ENCODE measurements at regions not wholly inside any gene's neighbourhood (a gene's known extent, or its start where the extent isn't known, plus 50 kb on each side); places are given as distances from the start of the nearest gene placed in this dataset.
"Not testable (repeated sequence)": the region's sequence is repeated elsewhere in the genome, so short reads cannot be mapped to it uniquely, and the experiment has no call there.

DNA sequence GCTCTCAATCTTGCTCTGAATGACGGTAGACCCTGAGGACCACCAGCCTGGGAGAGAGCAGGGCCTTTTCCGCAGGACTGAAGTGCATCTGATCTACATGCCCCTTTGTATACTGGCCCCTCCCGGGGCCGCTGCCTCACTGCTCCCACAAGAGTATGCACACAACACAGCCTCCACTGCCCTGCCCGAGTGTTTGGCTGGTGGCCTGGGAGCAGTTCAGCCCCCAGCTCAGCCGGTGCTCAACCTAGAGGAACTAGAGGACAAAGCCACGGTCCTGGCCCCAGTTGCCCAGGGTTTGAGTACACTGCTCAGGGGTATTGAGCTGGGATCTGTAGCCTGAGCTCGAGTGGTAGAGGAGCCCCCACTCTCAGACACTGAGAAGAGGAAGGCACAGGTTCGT is 118.9 kb upstream of the CAB39 start:
- DNase-seq (ENCODE audit: low read depth), result no peak
- no peak for TF ChIP-seq CTCF (IDR thresholded peaks at IDR 0.05; ENCODE audit: insufficient read depth, low read depth, low read length, missing control alignments)
- no peak overlapping the region for H3K4me3 ChIP-seq (ENCODE audit: low read length)

DNA sequence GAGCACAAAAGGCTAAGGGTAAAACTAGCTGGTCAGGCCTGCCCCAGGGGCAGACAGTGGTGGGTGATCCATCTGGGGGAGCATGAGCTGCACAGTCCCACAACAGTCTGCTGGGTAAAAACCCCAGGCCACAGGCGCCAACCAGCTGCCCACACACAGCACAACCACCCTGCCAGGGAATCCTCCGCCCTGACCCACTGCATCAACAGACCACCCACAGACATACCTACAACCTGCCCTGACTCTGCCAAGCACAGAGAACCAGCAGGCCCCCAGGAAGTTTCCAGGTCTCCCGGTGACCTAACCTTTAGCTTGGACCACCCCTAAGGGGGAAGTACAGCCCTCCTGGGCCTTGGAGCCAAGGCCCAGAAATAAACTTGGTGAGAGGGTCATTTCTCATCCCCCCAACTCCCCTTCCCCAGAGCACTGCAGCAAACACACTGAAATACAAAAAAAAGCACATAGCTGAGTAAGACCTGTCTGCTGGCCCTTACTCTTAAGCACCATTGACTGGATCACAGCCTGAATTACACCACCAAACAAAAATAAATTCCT is 118.3 kb upstream of the CAB39 start:
- no peak overlapping the region for H3K4me3 ChIP-seq (ENCODE audit: low read length)
- no peak for DNase-seq (ENCODE audit: low read depth)
- no peak for TF ChIP-seq CTCF (IDR thresholded peaks at IDR 0.05; ENCODE audit: insufficient read depth, low read depth, low read length, missing control alignments)

DNA sequence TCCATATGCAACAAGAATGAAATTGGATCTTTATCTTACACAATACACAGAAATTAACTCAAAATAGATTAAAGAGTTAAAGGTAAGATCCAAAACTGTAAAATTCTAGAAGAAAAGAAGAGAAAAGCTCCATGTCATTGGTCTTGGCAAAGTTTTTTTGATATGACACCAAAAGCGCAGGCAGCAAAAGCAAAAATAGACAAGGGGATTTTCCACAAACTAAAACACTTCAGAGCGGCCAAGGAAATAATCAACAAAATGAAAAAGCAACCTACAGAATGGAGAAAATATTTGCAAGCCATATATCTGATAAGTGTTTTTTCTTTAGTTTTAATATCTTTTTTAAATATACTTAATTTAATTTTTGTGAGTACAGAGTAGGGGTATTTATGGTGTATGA is 112.8 kb upstream of the CAB39 start:
- H3K4me3 ChIP-seq (ENCODE audit: low read length), result no peak overlapping the region
- no peak for DNase-seq (ENCODE audit: low read depth)
- TF ChIP-seq CTCF (IDR thresholded peaks at IDR 0.05; ENCODE audit: insufficient read depth, low read depth, low read length, missing control alignments), result no peak

GRCh38 chr2:230600285-230600684 is 112.4 kb upstream of the CAB39 start:
- no peak for DNase-seq (ENCODE audit: low read depth)
- no peak overlapping the region for H3K4me3 ChIP-seq (ENCODE audit: low read length)
- no peak for TF ChIP-seq CTCF (IDR thresholded peaks at IDR 0.05; ENCODE audit: insufficient read depth, low read depth, low read length, missing control alignments)

DNA sequence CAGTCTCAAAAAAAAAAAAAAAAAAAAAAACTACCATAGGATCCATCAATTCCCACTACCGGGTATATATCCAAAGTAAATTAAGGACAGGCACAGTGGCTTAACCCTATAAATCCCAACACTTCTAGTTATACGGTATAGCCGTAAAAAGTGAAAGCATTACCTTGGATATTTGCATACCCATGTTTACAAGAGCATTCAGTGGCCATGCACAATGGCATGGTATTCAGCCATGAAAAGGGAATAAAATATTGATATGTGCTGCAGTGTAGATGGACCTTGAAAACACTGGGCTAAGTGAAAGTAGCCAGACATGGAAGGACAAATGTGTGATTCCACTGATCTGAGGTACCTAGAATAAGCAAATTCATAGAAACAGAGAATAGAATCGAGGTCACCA is 111.8 kb upstream of the CAB39 start:
- no peak for TF ChIP-seq CTCF (IDR thresholded peaks at IDR 0.05; ENCODE audit: insufficient read depth, low read depth, low read length, missing control alignments)
- no peak for DNase-seq (ENCODE audit: low read depth)
- H3K4me3 ChIP-seq (ENCODE audit: low read length), result no peak overlapping the region

- no peak overlapping the region for H3K4me3 ChIP-seq (ENCODE audit: low read length)
- TF ChIP-seq CTCF (IDR thresholded peaks at IDR 0.05; ENCODE audit: insufficient read depth, low read depth, low read length, missing control alignments), result no peak
- no peak for DNase-seq (ENCODE audit: low read depth)
Measured at GRCh38 chr2:230601510-230601909, 111.1 kb upstream of the CAB39 start.

- no peak for DNase-seq (ENCODE audit: low read depth)
- no peak for TF ChIP-seq CTCF (IDR thresholded peaks at IDR 0.05; ENCODE audit: insufficient read depth, low read depth, low read length, missing control alignments)
- H3K4me3 ChIP-seq (ENCODE audit: low read length), result no peak overlapping the region
Measured at GRCh38 chr2:230602562-230603230, 109.9 kb upstream of the CAB39 start.

DNA sequence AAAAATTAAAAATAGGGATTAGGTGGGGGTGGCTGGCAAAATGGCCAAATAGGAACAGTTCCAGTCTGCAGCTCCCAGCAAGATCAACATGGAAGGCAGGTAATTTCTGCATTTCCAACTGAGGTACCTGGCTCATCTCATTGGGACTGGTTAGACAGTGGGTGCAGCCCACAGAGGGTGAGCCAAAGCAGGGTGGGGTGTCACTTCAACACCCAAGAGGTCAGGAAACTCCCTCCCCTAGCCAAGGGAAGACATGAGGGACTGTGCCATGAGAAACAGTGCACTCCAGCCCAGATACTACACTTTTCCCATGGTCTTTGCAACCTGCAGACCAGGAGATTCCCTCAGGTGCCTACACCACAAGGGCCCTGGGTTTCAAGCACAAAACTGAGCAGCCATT is 109.3 kb upstream of the CAB39 start:
- not testable (repeated sequence) for DNase-seq (ENCODE audit: low read depth); H3K4me3 ChIP-seq (ENCODE audit: low read length)

- DNase-seq (ENCODE audit: low read depth); H3K4me3 ChIP-seq (ENCODE audit: low read length): not testable (repeated sequence)
Measured at GRCh38 chr2:230604158-230604557, 108.5 kb upstream of the CAB39 start.

Measured in epithelial cell of esophagus (primary cell).